ENCODE measurements at regions not wholly inside any gene's neighbourhood (a gene's known extent, or its start where the extent isn't known, plus 50 kb on each side); places are given as distances from the start of the nearest gene placed in this dataset.

GRCh38 chr12:5102806-5103205 is 59.1 kb downstream of the KCNA5 start:
- no peak overlapping the region for H3K4me3 Mint-ChIP-seq
- DNase-seq, result no peak

GRCh38 chr12:5110345-5110744 is 66.7 kb downstream of the KCNA5 start:
- Mint-ChIP-seq H3K27ac (no peak overlapping the region), H3K4me1 (no peaks in the 10 kb centered on the region), H3K36me3 (no peaks in the 10 kb centered on the region), H3K4me3 (no peak overlapping the region), H3K27me3 (ENCODE audit: low read depth in 3 of 3) (peaks cover 4 to 11% (median 9%) of the 10 kb centered on the region in 3 donors), H3K9me3 (peaks cover 0 to 3% (median 2%) of the 10 kb centered on the region in 7 donors)
- Histone ChIP-seq H3K4me1 (ENCODE audit: control insufficient read depth in 1 of 2, insufficient read depth in 2 of 2, low read length in 2 of 2) (no peaks in the 10 kb centered on the region), H3K79me2 (ENCODE audit: insufficient read depth, low read length) (no peaks in the 10 kb centered on the region), H3K27me3 (ENCODE audit: control insufficient read depth in 2 of 2, insufficient read depth in 2 of 2, low read length in 2 of 2) (peaks cover 0 to 4% of the 10 kb centered on the region in 2 donors), H3K27ac (ENCODE audit: low read depth in 1 of 2, low read length in 2 of 2) (no peak overlapping the region), H2AFZ (ENCODE audit: insufficient read depth, low read depth, low read length, poor library complexity, severe bottlenecking) (no peak overlapping the region), H3K9me3 (replicated peaks in 1 of 2; ENCODE audit: control insufficient read depth in 1 of 2, insufficient read depth in 1 of 2, low read length in 2 of 2) (no peaks in the 10 kb centered on the region), H3K4me3 (replicated peaks in 1 of 3; ENCODE audit: low read depth in 2 of 3, low read length in 3 of 3) (no peak overlapping the region), H3K9ac (ENCODE audit: insufficient read depth, low read length, poor library complexity, severe bottlenecking) (no peak overlapping the region), H3K4me2 (replicated peaks; ENCODE audit: extremely low read depth, low read length, poor library complexity, severe bottlenecking) (no peak overlapping the region), H3K36me3 (replicated peaks in 1 of 2; ENCODE audit: control insufficient read depth in 1 of 2, insufficient read depth in 2 of 2, low read length in 2 of 2) (no peaks in the 10 kb centered on the region), H4K20me1 (ENCODE audit: insufficient read depth, low read length) (no peaks in the 10 kb centered on the region)
- DNase-seq, result no peak
- no CpG with 5 or more reads among the region's 1 CpG for WGBS (ENCODE audit: insufficient coverage)
- TF ChIP-seq CTCF (IDR thresholded peaks at IDR 0.05), result no peak
- intact Hi-C loops (cut with micrococcal nuclease), result no loop called here

More at GRCh38 chr12:5102806-5103205, 59.1 kb downstream of the KCNA5 start:
- H3K9me3 Mint-ChIP-seq, result peaks cover 0 to 3% (median 0%) of the 10 kb centered on the region in 7 donors
- Histone ChIP-seq H3K9ac (ENCODE audit: insufficient read depth, low read length, poor library complexity, severe bottlenecking) (no peak overlapping the region), H3K4me2 (replicated peaks; ENCODE audit: extremely low read depth, low read length, poor library complexity, severe bottlenecking) (no peak overlapping the region), H3K27ac (ENCODE audit: low read depth in 1 of 2, low read length in 2 of 2) (no peak overlapping the region), H3K79me2 (ENCODE audit: insufficient read depth, low read length) (no peaks in the 10 kb centered on the region), H3K27me3 (ENCODE audit: control insufficient read depth in 2 of 2, insufficient read depth in 2 of 2, low read length in 2 of 2) (no peaks in the 10 kb centered on the region), H3K9me3 (replicated peaks in 1 of 2; ENCODE audit: control insufficient read depth in 1 of 2, insufficient read depth in 1 of 2, low read length in 2 of 2) (no peaks in the 10 kb centered on the region), H2AFZ (ENCODE audit: insufficient read depth, low read depth, low read length, poor library complexity, severe bottlenecking) (no peak overlapping the region), H4K20me1 (ENCODE audit: insufficient read depth, low read length) (no peaks in the 10 kb centered on the region), H3K4me1 (ENCODE audit: control insufficient read depth in 1 of 2, insufficient read depth in 2 of 2, low read length in 2 of 2) (no peaks in the 10 kb centered on the region), H3K36me3 (replicated peaks in 1 of 2; ENCODE audit: control insufficient read depth in 1 of 2, insufficient read depth in 2 of 2, low read length in 2 of 2) (no peaks in the 10 kb centered on the region), H3K4me3 (replicated peaks in 1 of 3; ENCODE audit: low read depth in 2 of 3, low read length in 3 of 3) (no peak overlapping the region)
- intact Hi-C loops (cut with micrococcal nuclease), result no loop called here
- no CpG with 5 or more reads among the region's 1 CpG for WGBS (ENCODE audit: insufficient coverage)
- H3K27me3 Mint-ChIP-seq (ENCODE audit: low read depth in 3 of 3), result peaks cover 3 to 4% (median 3%) of the 10 kb centered on the region in 3 donors
- H3K4me1 Mint-ChIP-seq, result no peaks in the 10 kb centered on the region
- no peak for TF ChIP-seq CTCF (IDR thresholded peaks at IDR 0.05)
- no peaks in the 10 kb centered on the region for H3K36me3 Mint-ChIP-seq
- no peak overlapping the region for H3K27ac Mint-ChIP-seq
